SU-DHL-6 (cell line): ENCODE measurements at regions not wholly inside any gene's neighbourhood (a gene's known extent, or its start where the extent isn't known, plus 50 kb on each side); places are given as distances from the start of the nearest gene placed in this dataset.

Experiments used
- CTCF ChIP-seq: fragments of 200-600 bp; sonication (generic); IDR thresholded peaks from one replicate; pipeline ENCODE4 v1.5.1; 2017; ENCODE audit warnings: antibody characterized with exemption, mild to moderate bottlenecking, low read length, moderate library complexity; ENCODE audit not compliant: insufficient read depth, poor library complexity, severe bottlenecking
- EZH2phosphoT487 ChIP-seq: fragments of 200-600 bp; sonication (generic), shearing (Covaris generic); conservative IDR thresholded peaks from 2 replicates; pipeline ENCODE4 v1.6.1; 2018; ENCODE audit warnings: mild to moderate bottlenecking, antibody characterized with exemption, low read length, moderate library complexity, mixed read lengths

- TF ChIP-seq EZH2phosphoT487 (no peak), CTCF (no peak)
These were observed 135.1 kb downstream of the PHETA1 start for GRCh38 chr12:111233786-111234185.
